ENCODE measurements at regions not wholly inside any gene's neighbourhood (a gene's known extent, or its start where the extent isn't known, plus 50 kb on each side); places are given as distances from the start of the nearest gene placed in this dataset.

GRCh38 chr13:62067821-62068220, 652.2 kb upstream of the PCDH20 start:
- TF ChIP-seq CTCF (IDR thresholded peaks at IDR 0.05) (no peak), ZFX (IDR thresholded peaks at IDR 0.05; ENCODE audit: borderline replicate concordance) (no peak)

All from 22Rv1 (cell line).